K562 (cell line): ENCODE measurements at regions not wholly inside any gene's neighbourhood (a gene's known extent, or its start where the extent isn't known, plus 50 kb on each side); places are given as distances from the start of the nearest gene placed in this dataset.

Experiments used
- ATAC-seq: fragments of 200-7000 bp; cut with Tn5 transposase; 3 replicates; pipeline ENCODE4 v1.9.1; 2020; ENCODE audit warnings: moderate library complexity
- BruUV-seq: library from RNA; stranded (reverse); fragments of 400-500 nt; replicated peaks from 2 replicates; lab custom pipeline; 2021; lab: Mats Ljungman, UMichigan
- CTCF ChIA-PET: fragments of 300-600 bp; formaldehyde crosslinking; extraction: SDS; loops from one replicate; lab custom pipeline; 2021; ENCODE audit warnings: low intra/inter-chr PET ratio; lab: Yijun Ruan, JAX
- POLR2A ChIA-PET: fragments of 300-600, 350-650 bp; sonication (Branson Sonifier 250); formaldehyde crosslinking; extraction: SDS; loops from one replicate; lab custom pipeline; 2021; ENCODE audit warnings: antibody characterized with exemption, inconsistent platforms; lab: Yijun Ruan, JAX
- DNase-seq, 4 experiments: peaks; one replicate each; pipeline versions ENCODE4 v3.0.0 to v3.0.0-alpha.2; 2011 to 2018; ENCODE audit warnings: low spot score in 3 of 4, mixed read lengths in 3 of 4; ENCODE audit errors: extremely low read depth in 1 of 4
- FAIRE-seq: peaks from 2 replicates; lab custom pipeline; 2011; peaks lifted over from hg19 to GRCh38; lab: Jason Lieb, UNC
- H2AFZ ChIP-seq: 2 replicates; pipeline ENCODE4 v1.6.0; 2011; ENCODE audit warnings: low read depth, low read length, control low read depth, inconsistent platforms
- H3K27ac ChIP-seq: fragments of 200-600 bp; 3 replicates; pipeline ENCODE4 v1.8.0; 2011; ENCODE audit warnings: low read depth, mild to moderate bottlenecking, control low read depth, inconsistent platforms, low read length, moderate library complexity, mixed read lengths; ENCODE audit errors: extremely low read depth
- H3K27me3 ChIP-seq, 2 experiments: fragments of 300-600 bp in 1 of 2; 2 replicates in 1 of 2; 3 replicates in 1 of 2; pipeline versions ENCODE4 v1.6.0 to v1.8.0; 2011; ENCODE audit warnings: inconsistent platforms in 2 of 2, low read length in 2 of 2, mild to moderate bottlenecking in 1 of 2, mixed read lengths in 1 of 2, moderate library complexity in 1 of 2; ENCODE audit not compliant: control insufficient read depth in 2 of 2, insufficient read depth in 2 of 2
- H3K36me3 ChIP-seq: fragments of 300-600 bp; 3 replicates; pipeline ENCODE4 v1.8.0; 2011; ENCODE audit warnings: mild to moderate bottlenecking, low read length, inconsistent platforms; ENCODE audit not compliant: control insufficient read depth, insufficient read depth
- H3K4me1 ChIP-seq, 2 experiments: fragments of 200-600 bp in 1 of 2; replicated peaks in 1 of 2; 2 replicates in 1 of 2; 3 replicates in 1 of 2; pipeline versions ENCODE4 v1.5.1 to v1.8.0; 2011; ENCODE audit warnings: inconsistent platforms in 2 of 2, low read length in 2 of 2, mild to moderate bottlenecking in 1 of 2, mixed read lengths in 1 of 2, moderate library complexity in 1 of 2; ENCODE audit not compliant: control insufficient read depth in 2 of 2, insufficient read depth in 2 of 2
- H3K4me2 ChIP-seq: 2 replicates; pipeline ENCODE4 v1.6.1; 2011; ENCODE audit warnings: low read length, control low read depth, inconsistent platforms, mixed read lengths; ENCODE audit not compliant: insufficient read depth
- H3K4me3 ChIP-seq: fragments of 200-600 bp; sonication (generic), shearing (Covaris generic); 2 replicates; pipeline ENCODE4 v1.5.1; 2016; ENCODE audit warnings: control low read depth, inconsistent platforms
- H3K79me2 ChIP-seq: fragments of 200-600 bp; 3 replicates; pipeline ENCODE4 v1.8.0; 2011; ENCODE audit warnings: low read length, inconsistent platforms; ENCODE audit not compliant: control insufficient read depth, insufficient read depth
- H3K9ac ChIP-seq, 2 experiments: 2 replicates each; pipeline versions ENCODE4 v1.6.0 to v1.6.1; 2011; ENCODE audit warnings: low read depth in 2 of 2, low read length in 2 of 2, control low read depth in 1 of 2, inconsistent platforms in 1 of 2, mild to moderate bottlenecking in 1 of 2, mixed read lengths in 1 of 2; ENCODE audit not compliant: insufficient read depth in 1 of 2
- H3K9me1 ChIP-seq: one replicate; pipeline ENCODE4 v1.6.0; 2011; ENCODE audit warnings: inconsistent platforms, mild to moderate bottlenecking, low read length, moderate library complexity; ENCODE audit not compliant: control insufficient read depth, insufficient read depth
- H3K9me3 ChIP-seq: replicated peaks from 2 replicates; pipeline ENCODE4 v1.5.1; 2011; ENCODE audit warnings: low read depth, low read length, inconsistent platforms; ENCODE audit not compliant: control insufficient read depth, insufficient read depth
- H4K20me1 ChIP-seq: replicated peaks from 2 replicates; pipeline ENCODE4 v1.6.1; 2011; ENCODE audit warnings: low read length, inconsistent platforms, mixed read lengths; ENCODE audit not compliant: control insufficient read depth, insufficient read depth
- BACH1 ChIP-seq: fragments of 200-800 bp; sonication (Bioruptor generic); IDR thresholded peaks from 2 replicates; pipeline ENCODE4 v1.6.1; 2016; ENCODE audit warnings: missing genetic modification characterization, missing compliant biosample characterization
- CBX2 ChIP-seq: fragments of 200-600 bp; sonication (generic); IDR thresholded peaks from one replicate; pipeline ENCODE4 v1.6.1; 2012; ENCODE audit warnings: mild to moderate bottlenecking, low read length, inconsistent platforms; ENCODE audit not compliant: insufficient read depth, poor library complexity, severe bottlenecking
- CEBPZ ChIP-seq: fragments of 150-350 bp; IDR thresholded peaks from 2 replicates; pipeline ENCODE4 v1.6.1; 2014; ENCODE audit warnings: low read depth, mild to moderate bottlenecking, low read length, borderline replicate concordance
- CTCF ChIP-seq, 3 experiments: IDR thresholded peaks in 2 of 3; conservative IDR thresholded peaks in 1 of 3; 2 replicates each; pipeline ENCODE4 v1.5.1; 2011 to 2012; ENCODE audit warnings: low read length in 3 of 3, mild to moderate bottlenecking in 3 of 3, control low read depth in 2 of 3, improper control_type of control experiment in 1 of 3, inconsistent platforms in 1 of 3, low read depth in 1 of 3, mixed read lengths in 1 of 3, moderate library complexity in 1 of 3; ENCODE audit not compliant: insufficient read depth in 2 of 3
- ELK3 ChIP-seq: fragments of 450-650 bp; formaldehyde crosslinking; IDR thresholded peaks from 2 replicates; pipeline ENCODE4 v1.4.0; 2020; ENCODE audit warnings: mild to moderate bottlenecking
- FOXO4 ChIP-seq: fragments of 450-650 bp; formaldehyde crosslinking; IDR thresholded peaks from 2 replicates; pipeline ENCODE4 v1.4.0; 2020; ENCODE audit warnings: mild to moderate bottlenecking, moderate library complexity
- HEY1 ChIP-seq: fragments of 250-450 bp; sonication (Bioruptor Pico); IDR thresholded peaks from 2 replicates; pipeline ENCODE4 v1.5.0; 2020; ENCODE audit warnings: mild to moderate bottlenecking, moderate library complexity, borderline replicate concordance
- HNRNPL ChIP-seq: fragments of 200-400 bp; formaldehyde crosslinking; IDR thresholded peaks from 2 replicates; pipeline ENCODE4 v1.6.1; 2017; ENCODE audit warnings: low read depth, mild to moderate bottlenecking, low read length
- PHTF2 ChIP-seq: fragments of 250-450 bp; sonication (Bioruptor Pico); IDR thresholded peaks from 2 replicates; pipeline ENCODE4 v1.5.0; 2021; ENCODE audit warnings: mild to moderate bottlenecking
- RBM34 ChIP-seq: fragments of 200-400 bp; formaldehyde crosslinking; IDR thresholded peaks from 2 replicates; pipeline ENCODE4 v1.6.1; 2018; ENCODE audit warnings: low read length, borderline replicate concordance; ENCODE audit not compliant: insufficient read depth
- SMAD2 ChIP-seq: fragments of 150-350 bp; IDR thresholded peaks from 2 replicates; pipeline ENCODE4 v1.6.1; 2014; ENCODE audit warnings: low read depth, mild to moderate bottlenecking, low read length
- ZKSCAN3 ChIP-seq: fragments of 250-450 bp; sonication (Bioruptor Pico); IDR thresholded peaks from 2 replicates; pipeline ENCODE4 v1.4.0; 2020
- ZNF707 ChIP-seq: fragments of 250-450 bp; sonication (Bioruptor Pico); conservative IDR thresholded peaks from 2 replicates; pipeline ENCODE4 v1.8.0; 2022; ENCODE audit warnings: inconsistent platforms, mild to moderate bottlenecking, moderate library complexity
- WGBS: fragments of 100-300 bp; shearing (Covaris generic); methylation state at CpG from one replicate; pipeline ENCODE4 v1.1.6; 2016; ENCODE audit warnings: low coverage, mixed read lengths; ENCODE audit not compliant: insufficient coverage; ENCODE audit errors: missing lambda C conversion rate; 5-methylcytosine and 5-hydroxymethylcytosine counted together
- in situ Hi-C: fragments of 300-500 bp; cut with MboI; formaldehyde crosslinking; loops from 4 replicates; pipeline ENCODE4 v1.15.0; 2018; ENCODE audit warnings: inconsistent platforms, mixed read lengths
- intact Hi-C: fragments of 100-400 bp; cut with micrococcal nuclease; formaldehyde crosslinking; loops from 2 replicates; pipeline ENCODE4 v1.14.2; 2022

- H3K4me2 ChIP-seq, result no peak overlapping the region
- H3K27ac ChIP-seq, result no peak overlapping the region
- no peaks in the 10 kb centered on the region for H3K9me1 ChIP-seq
- no peaks in the 10 kb centered on the region for H3K36me3 ChIP-seq
- H3K4me3 ChIP-seq, result no peak overlapping the region
- no peaks in the 10 kb centered on the region for H3K79me2 ChIP-seq
- FAIRE-seq (no peak), DNase-seq (no peak), ATAC-seq (no peak)
- no TSS peak for BruUV-seq
- no peaks in the 10 kb centered on the region for H3K9me3 ChIP-seq
- H3K4me1 ChIP-seq, result no peaks in the 10 kb centered on the region
- no peak overlapping the region for H2AFZ ChIP-seq
- H3K27me3 ChIP-seq, result peaks cover 6 to 21% of the 10 kb centered on the region in 2 experiments; a peak in 4 of 5 replicates
- POLR2A ChIA-PET, result no interaction called here
- H4K20me1 ChIP-seq, result no peaks in the 10 kb centered on the region
- H3K9ac ChIP-seq, result no peak overlapping the region
- intact Hi-C loops (no loop called here), in situ Hi-C loops (no loop called here)
- WGBS, result 3% methylated on average over 5 of the region's 6 CpGs
- CTCF ChIA-PET, result no interaction called here
- no peak for TF ChIP-seq CEBPZ
- no peak for TF ChIP-seq ZNF707 (CRISPR knock-in tag)
- no peak for TF ChIP-seq PHTF2
- no peak for TF ChIP-seq BACH1 (tag)
- no peak for TF ChIP-seq HNRNPL
- TF ChIP-seq CBX2, result no peak
- no peak for TF ChIP-seq ELK3 (CRISPR knock-in tag)
- TF ChIP-seq ZKSCAN3 (CRISPR knock-in tag), result no peak
- no peak for TF ChIP-seq SMAD2
- TF ChIP-seq FOXO4 (CRISPR knock-in tag), result no peak
- TF ChIP-seq RBM34, result no peak
- TF ChIP-seq HEY1, result no peak
- no peak for TF ChIP-seq CTCF (IDR thresholded peaks at IDR 0.05 in 2 of 3, conservative IDR thresholded peaks at IDR 0.05 in 1 of 3; ENCODE audit: insufficient read depth in 2 of 3, low read depth in 1 of 3, low read length in 3 of 3)
Measured at GRCh38 chr18:76546436-76546835, 51.4 kb upstream of the ZNF516 start.
